Gastroesophageal sphincter (tissue), 3 donors: ENCODE measurements at regions not wholly inside any gene's neighbourhood (a gene's known extent, or its start where the extent isn't known, plus 50 kb on each side); places are given as distances from the start of the nearest gene placed in this dataset.

Source experiments
- POLR2AphosphoS5 ChIP-seq: sonication (generic); formaldehyde crosslinking; IDR thresholded peaks from one replicate; pipeline ENCODE4 v1.6.1; 2017; ENCODE audit warnings: antibody characterized with exemption
- TF ChIP-seq, protein P1 (sequence below), 4 experiments: fragments of 200-600 bp in 2 of 4; fragments of 450-650 bp in 2 of 4; sonication (generic) in 1 of 4; IDR thresholded peaks; one replicate each; pipeline ENCODE4 v1.5.1; 2017 to 2019; ENCODE audit warnings: antibody characterized with exemption in 4 of 4, mild to moderate bottlenecking in 2 of 4, moderate library complexity in 2 of 4

GRCh38 chr5:123921193-123921592 is 409.2 kb downstream of the CSNK1G3 start:
- TF ChIP-seq, protein P1, sequence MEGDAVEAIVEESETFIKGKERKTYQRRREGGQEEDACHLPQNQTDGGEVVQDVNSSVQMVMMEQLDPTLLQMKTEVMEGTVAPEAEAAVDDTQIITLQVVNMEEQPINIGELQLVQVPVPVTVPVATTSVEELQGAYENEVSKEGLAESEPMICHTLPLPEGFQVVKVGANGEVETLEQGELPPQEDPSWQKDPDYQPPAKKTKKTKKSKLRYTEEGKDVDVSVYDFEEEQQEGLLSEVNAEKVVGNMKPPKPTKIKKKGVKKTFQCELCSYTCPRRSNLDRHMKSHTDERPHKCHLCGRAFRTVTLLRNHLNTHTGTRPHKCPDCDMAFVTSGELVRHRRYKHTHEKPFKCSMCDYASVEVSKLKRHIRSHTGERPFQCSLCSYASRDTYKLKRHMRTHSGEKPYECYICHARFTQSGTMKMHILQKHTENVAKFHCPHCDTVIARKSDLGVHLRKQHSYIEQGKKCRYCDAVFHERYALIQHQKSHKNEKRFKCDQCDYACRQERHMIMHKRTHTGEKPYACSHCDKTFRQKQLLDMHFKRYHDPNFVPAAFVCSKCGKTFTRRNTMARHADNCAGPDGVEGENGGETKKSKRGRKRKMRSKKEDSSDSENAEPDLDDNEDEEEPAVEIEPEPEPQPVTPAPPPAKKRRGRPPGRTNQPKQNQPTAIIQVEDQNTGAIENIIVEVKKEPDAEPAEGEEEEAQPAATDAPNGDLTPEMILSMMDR (IDR thresholded peaks at IDR 0.05) = no peak
- no peak for TF ChIP-seq POLR2AphosphoS5
